OCI-LY1 (cell line): ENCODE measurements at regions not wholly inside any gene's neighbourhood (a gene's known extent, or its start where the extent isn't known, plus 50 kb on each side); places are given as distances from the start of the nearest gene placed in this dataset.

Experiments used
- H2AFZ ChIP-seq: fragments of 200-600 bp; sonication (generic), shearing (Covaris generic); 2 replicates; pipeline ENCODE4 v1.6.0; 2014; ENCODE audit warnings: antibody characterized with exemption, mild to moderate bottlenecking, low read length
- H3F3A ChIP-seq: fragments of 200-600 bp; sonication (generic), shearing (Covaris generic); 2 replicates; pipeline ENCODE4 v1.6.0; 2014; ENCODE audit warnings: mild to moderate bottlenecking, antibody characterized with exemption, low read length, moderate library complexity; ENCODE audit not compliant: insufficient read depth
- H3K27ac ChIP-seq: fragments of 200-600 bp; sonication (generic); 2 replicates; pipeline ENCODE4 v1.5.1; 2014; ENCODE audit warnings: low read length, mixed run types, mild to moderate bottlenecking, low read depth; ENCODE audit not compliant: poor library complexity, severe bottlenecking
- H3K27me3 ChIP-seq: fragments of 200-600 bp; sonication (generic); 2 replicates; pipeline ENCODE4 v1.6.0; 2014; ENCODE audit warnings: antibody characterized with exemption, mild to moderate bottlenecking, low read length, moderate library complexity; ENCODE audit not compliant: insufficient read depth
- H3K36me3 ChIP-seq: fragments of 200-600 bp; sonication (generic); 2 replicates; pipeline ENCODE4 v1.6.1; 2014; ENCODE audit warnings: mild to moderate bottlenecking, antibody characterized with exemption, low read length, moderate library complexity, mixed read lengths; ENCODE audit not compliant: insufficient read depth
- H3K4me1 ChIP-seq: fragments of 200-600 bp; sonication (generic); 2 replicates; pipeline ENCODE4 v1.5.1; 2014; ENCODE audit warnings: mild to moderate bottlenecking, low read length, moderate library complexity; ENCODE audit not compliant: insufficient read depth, severe bottlenecking
- H3K4me2 ChIP-seq: fragments of 200-600 bp; sonication (generic), shearing (Covaris generic); 2 replicates; pipeline ENCODE4 v1.6.1; 2014; ENCODE audit warnings: low read length
- H3K4me3 ChIP-seq: fragments of 200-600 bp; sonication (generic); 2 replicates; pipeline ENCODE4 v1.5.1; 2014; ENCODE audit warnings: low read length, low read depth, mild to moderate bottlenecking, mixed read lengths; ENCODE audit not compliant: poor library complexity, severe bottlenecking
- H3K79me2 ChIP-seq: fragments of 200-600 bp; shearing (Covaris generic); 2 replicates; pipeline ENCODE4 v1.6.1; 2016; ENCODE audit warnings: mixed run types, low read length, mixed read lengths; ENCODE audit not compliant: insufficient read depth
- H3K9ac ChIP-seq: fragments of 200-600 bp; sonication (generic), shearing (Covaris generic); 2 replicates; pipeline ENCODE4 v1.6.1; 2014; ENCODE audit warnings: mild to moderate bottlenecking, low read length, mixed read lengths
- H3K9me2 ChIP-seq: fragments of 200-600 bp; sonication (generic), shearing (Covaris generic); 2 replicates; pipeline ENCODE4 v1.6.1; 2014; ENCODE audit warnings: low read depth, mild to moderate bottlenecking, low read length, mixed read lengths
- H3K9me3 ChIP-seq: fragments of 200-600 bp; shearing (Covaris generic); 2 replicates; pipeline ENCODE4 v1.6.1; 2014; ENCODE audit warnings: low read length, mixed read lengths
- H4K20me1 ChIP-seq: fragments of 200-600 bp; sonication (generic), shearing (Covaris generic); 2 replicates; pipeline ENCODE4 v1.6.0; 2016; ENCODE audit warnings: mild to moderate bottlenecking, low read length; ENCODE audit not compliant: insufficient read depth
- EZH2 ChIP-seq: fragments of 200-600 bp; sonication (generic), shearing (Covaris generic); IDR thresholded peaks from 2 replicates; pipeline ENCODE4 v1.8.0; 2017; ENCODE audit warnings: borderline replicate concordance, mixed run types, mild to moderate bottlenecking, antibody characterized with exemption, low read length, moderate library complexity, mixed read lengths
- TF ChIP-seq, protein P1 (sequence below): fragments of 200-600 bp; sonication (generic), shearing (Covaris generic); IDR thresholded peaks from 2 replicates; pipeline ENCODE4 v1.5.1; 2017; ENCODE audit warnings: mild to moderate bottlenecking, antibody characterized with exemption, low read length, moderate library complexity, mixed read lengths

DNA sequence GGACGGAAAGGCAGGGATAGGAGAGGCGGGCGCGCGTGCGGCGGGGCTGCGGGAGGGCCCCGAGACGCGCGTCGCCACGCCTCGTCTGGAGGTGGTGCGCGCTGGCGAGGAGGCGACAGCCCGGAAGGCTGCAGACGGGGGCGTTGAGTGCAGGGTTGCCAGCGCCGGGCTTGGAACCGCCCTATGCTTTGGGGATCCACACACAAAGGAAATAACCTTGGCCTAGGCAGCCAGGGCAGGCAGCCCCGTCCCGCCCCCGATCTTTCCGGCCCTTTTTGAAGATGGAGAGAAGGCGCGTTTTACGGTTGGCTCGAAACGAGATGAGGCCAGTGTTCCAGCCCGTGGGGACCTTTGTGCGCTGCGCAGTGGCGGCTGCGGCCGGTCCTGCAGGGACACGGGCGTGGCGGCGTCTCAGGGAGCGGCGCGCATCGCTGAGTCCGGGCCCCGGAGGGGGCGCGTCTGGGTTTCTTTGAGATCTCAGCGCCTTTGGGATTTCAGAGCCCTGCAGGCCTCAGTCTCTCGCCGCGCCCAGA, 50.8 kb upstream of the TRIM2 start:
- Histone ChIP-seq H3K27ac (no peak overlapping the region), H3K4me2 (peak overlapping the region; percentile 95)

DNA sequence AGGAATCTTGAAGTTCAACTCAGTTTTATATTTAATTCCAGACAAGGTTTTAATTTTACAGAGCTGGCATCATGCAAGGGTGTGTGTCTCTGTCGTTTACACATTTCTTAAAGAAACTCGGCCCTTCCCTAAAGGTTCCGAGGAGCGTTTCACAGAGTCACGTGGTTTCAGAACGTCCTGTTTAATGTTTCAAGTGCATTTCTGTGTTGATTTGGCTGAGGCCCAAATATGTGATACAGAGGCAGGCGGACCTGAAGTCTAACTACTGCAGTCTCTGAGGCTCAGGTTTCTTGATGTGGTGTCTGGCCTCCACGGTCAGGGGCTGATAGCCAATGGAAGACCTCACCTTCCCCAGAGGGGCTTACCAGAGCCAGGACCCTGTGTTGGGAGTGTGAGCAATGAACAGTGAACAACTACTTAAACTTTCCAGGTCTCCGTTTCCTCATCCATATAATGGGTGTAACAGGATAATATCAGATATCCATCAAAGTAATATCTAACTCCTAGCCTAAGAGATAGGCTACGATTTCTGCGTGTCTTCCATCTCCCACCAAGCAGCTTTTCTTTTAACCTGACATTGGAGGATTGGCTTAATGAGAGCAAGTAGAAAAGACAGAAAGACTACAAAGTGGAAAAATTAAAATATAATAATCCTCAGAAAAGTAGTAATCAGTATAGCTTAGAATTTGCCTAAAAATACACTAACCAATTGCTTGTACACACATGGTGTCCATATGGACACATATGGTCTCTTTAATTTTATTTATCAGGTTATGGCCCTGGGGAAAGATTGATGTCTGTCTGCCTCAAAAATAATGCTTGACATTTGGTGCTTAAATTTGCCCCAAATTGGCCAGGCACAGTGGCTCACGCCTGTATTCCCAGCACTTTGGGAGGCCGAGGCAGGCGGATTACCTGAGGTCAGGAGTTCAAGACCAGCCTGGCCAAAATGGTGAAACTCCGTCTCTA, 50.0 kb upstream of the TRIM2 start:
- Histone ChIP-seq H3K79me2 (no peaks in the 10 kb centered on the region), H3K9ac (peak overlapping the region; percentile 55; the same call in 1 of the 2 replicates), H3K9me2 (no peaks in the 10 kb centered on the region), H2AFZ (no peak overlapping the region), H3F3A (no peaks in the 10 kb centered on the region), H3K9me3 (no peaks in the 10 kb centered on the region), H3K4me3 (peak overlapping the region; percentile 62), H3K4me1 (peaks cover 30% of the 10 kb centered on the region), H3K27me3 (0 out of 2 replicates have a peak, but pooled peaks cover 4% of the 10 kb centered on the region), H3K36me3 (no peaks in the 10 kb centered on the region), H3K27ac (no peak overlapping the region), H3K4me2 (peak overlapping the region; percentile 95), H4K20me1 (no peaks in the 10 kb centered on the region)
- TF ChIP-seq, protein P1, sequence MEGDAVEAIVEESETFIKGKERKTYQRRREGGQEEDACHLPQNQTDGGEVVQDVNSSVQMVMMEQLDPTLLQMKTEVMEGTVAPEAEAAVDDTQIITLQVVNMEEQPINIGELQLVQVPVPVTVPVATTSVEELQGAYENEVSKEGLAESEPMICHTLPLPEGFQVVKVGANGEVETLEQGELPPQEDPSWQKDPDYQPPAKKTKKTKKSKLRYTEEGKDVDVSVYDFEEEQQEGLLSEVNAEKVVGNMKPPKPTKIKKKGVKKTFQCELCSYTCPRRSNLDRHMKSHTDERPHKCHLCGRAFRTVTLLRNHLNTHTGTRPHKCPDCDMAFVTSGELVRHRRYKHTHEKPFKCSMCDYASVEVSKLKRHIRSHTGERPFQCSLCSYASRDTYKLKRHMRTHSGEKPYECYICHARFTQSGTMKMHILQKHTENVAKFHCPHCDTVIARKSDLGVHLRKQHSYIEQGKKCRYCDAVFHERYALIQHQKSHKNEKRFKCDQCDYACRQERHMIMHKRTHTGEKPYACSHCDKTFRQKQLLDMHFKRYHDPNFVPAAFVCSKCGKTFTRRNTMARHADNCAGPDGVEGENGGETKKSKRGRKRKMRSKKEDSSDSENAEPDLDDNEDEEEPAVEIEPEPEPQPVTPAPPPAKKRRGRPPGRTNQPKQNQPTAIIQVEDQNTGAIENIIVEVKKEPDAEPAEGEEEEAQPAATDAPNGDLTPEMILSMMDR: no peak
- TF ChIP-seq EZH2: no peak

More for the DNA sequence above, 50.8 kb upstream of the TRIM2 start:
- TF ChIP-seq EZH2: no peak
- TF ChIP-seq, protein P1: no peak
- Histone ChIP-seq H3K9me2 (no peaks in the 10 kb centered on the region), H3K4me3 (peak overlapping the region; percentile 62), H4K20me1 (no peaks in the 10 kb centered on the region), H3F3A (no peaks in the 10 kb centered on the region), H3K9me3 (no peaks in the 10 kb centered on the region), H3K9ac (peak overlapping the region; percentile 55; the same call in 1 of the 2 replicates), H3K27me3 (no peaks in the 10 kb centered on the region), H3K36me3 (no peaks in the 10 kb centered on the region), H3K79me2 (no peaks in the 10 kb centered on the region), H2AFZ (no peak overlapping the region), H3K4me1 (peaks cover 30% of the 10 kb centered on the region)
